WTC11 (cell line): ENCODE measurements at regions not wholly inside any gene's neighbourhood (a gene's known extent, or its start where the extent isn't known, plus 50 kb on each side); places are given as distances from the start of the nearest gene placed in this dataset.

Experiments used
- ATAC-seq: fragments of 200-7000 bp; cut with Tn5 transposase; 2 replicates; pipeline ENCODE4 v1.10.0; 2021; ENCODE audit warnings: mild to moderate bottlenecking, moderate library complexity
- CTCF ChIA-PET: fragments of 300-600 bp; sonication (Branson Sonifier 250); formaldehyde crosslinking; loops from one replicate; lab custom pipeline; 2021; ENCODE audit warnings: antibody characterized with exemption; lab: Charles Lee
- POLR2A ChIA-PET: fragments of 350-600 bp; sonication (Branson Sonifier 250); formaldehyde crosslinking; loops from one replicate; lab custom pipeline; 2021; ENCODE audit warnings: antibody characterized with exemption; lab: Charles Lee
- DNase-seq: peaks from one replicate; pipeline ENCODE4 v3.0.0; 2021; ENCODE audit warnings: low spot score
- H3K27ac Mint-ChIP-seq: 2 replicates; pipeline ENCODE4 v1.8.0; 2021; ENCODE audit warnings: mixed read lengths
- H3K27me3 Mint-ChIP-seq: 2 replicates; pipeline ENCODE4 v1.8.0; 2021; ENCODE audit warnings: low read depth, mild to moderate bottlenecking, moderate library complexity, mixed read lengths
- H3K36me3 Mint-ChIP-seq: 2 replicates; pipeline ENCODE4 v1.8.0; 2021; ENCODE audit warnings: mixed read lengths
- H3K4me1 Mint-ChIP-seq: 2 replicates; pipeline ENCODE4 v1.8.0; 2022; ENCODE audit warnings: mixed read lengths
- H3K4me3 Mint-ChIP-seq: 2 replicates; pipeline ENCODE4 v1.8.0; 2021; ENCODE audit warnings: mild to moderate bottlenecking, moderate library complexity, mixed read lengths
- H3K9me3 Mint-ChIP-seq: 2 replicates; pipeline ENCODE4 v1.8.0; 2021; ENCODE audit warnings: mixed read lengths
- AR ChIP-seq: fragments of 250-450 bp; sonication (Bioruptor Pico); IDR thresholded peaks from 2 replicates; pipeline ENCODE4 v1.9.0; 2021; ENCODE audit warnings: mild to moderate bottlenecking
- ARID4B ChIP-seq: sonication (generic); formaldehyde crosslinking; IDR thresholded peaks from 2 replicates; pipeline ENCODE4 v1.8.0; 2023; ENCODE audit warnings: missing genetic modification reagents, mild to moderate bottlenecking, borderline replicate concordance
- EMX1 ChIP-seq: fragments of 250-450 bp; sonication (Bioruptor Pico); IDR thresholded peaks from 2 replicates; pipeline ENCODE4 v1.8.0; 2021; ENCODE audit warnings: mild to moderate bottlenecking
- FOXK1 ChIP-seq: sonication (generic); formaldehyde crosslinking; IDR thresholded peaks from 2 replicates; pipeline ENCODE4 v1.8.0; 2022; ENCODE audit warnings: mild to moderate bottlenecking, moderate library complexity, missing genetic modification reagents
- NFYB ChIP-seq: sonication (generic); formaldehyde crosslinking; conservative IDR thresholded peaks from 2 replicates; pipeline ENCODE4 v1.8.0; 2022; ENCODE audit warnings: low read depth, missing genetic modification reagents
- PRDM15 ChIP-seq: sonication (generic); formaldehyde crosslinking; IDR thresholded peaks from 2 replicates; pipeline ENCODE4 v1.8.0; 2022; ENCODE audit warnings: missing genetic modification reagents
- RORB ChIP-seq: fragments of 250-450 bp; sonication (Bioruptor Pico); IDR thresholded peaks from 2 replicates; pipeline ENCODE4 v1.9.0; 2021; ENCODE audit warnings: mild to moderate bottlenecking
- USF1 ChIP-seq: sonication (generic); formaldehyde crosslinking; IDR thresholded peaks from 2 replicates; pipeline ENCODE4 v1.8.0; 2022; ENCODE audit warnings: mild to moderate bottlenecking, missing genetic modification reagents
- ZNF121 ChIP-seq: sonication (generic); formaldehyde crosslinking; IDR thresholded peaks from 2 replicates; pipeline ENCODE4 v1.8.0; 2023; ENCODE audit warnings: missing genetic modification reagents
- ZNF396 ChIP-seq: fragments of 250-450 bp; sonication (Bioruptor Pico); IDR thresholded peaks from 2 replicates; pipeline ENCODE4 v1.8.0; 2021; ENCODE audit warnings: mild to moderate bottlenecking, moderate library complexity, borderline replicate concordance
- ZNF423 ChIP-seq: fragments of 250-450 bp; sonication (Bioruptor Pico); IDR thresholded peaks from 2 replicates; pipeline ENCODE4 v2.1.2; 2022; ENCODE audit warnings: mild to moderate bottlenecking, moderate library complexity
- TF ChIP-seq, protein P1 (sequence below): sonication (generic); formaldehyde crosslinking; IDR thresholded peaks from 2 replicates; pipeline ENCODE4 v1.8.1; 2023; ENCODE audit warnings: mild to moderate bottlenecking, missing genetic modification reagents, borderline replicate concordance
- TF ChIP-seq, protein P2 (sequence below): sonication (generic); formaldehyde crosslinking; IDR thresholded peaks from 2 replicates; pipeline ENCODE4 v1.8.1; 2023; ENCODE audit warnings: mild to moderate bottlenecking, missing genetic modification reagents
- TF ChIP-seq, protein P3 (sequence below): fragments of 250-450 bp; sonication (Bioruptor Pico); IDR thresholded peaks from 2 replicates; pipeline ENCODE4 v1.9.0; 2021; ENCODE audit warnings: moderate library complexity, mild to moderate bottlenecking, inconsistent platforms, borderline replicate concordance

- ChIA-PET CTCF (no interaction called here), POLR2A (no interaction called here)
- no peak for ATAC-seq
- Mint-ChIP-seq H3K27me3 (peaks cover 5% of the 10 kb centered on the region; the same call in 1 of the 2 replicates), H3K9me3 (peaks cover 42% of the 10 kb centered on the region), H3K36me3 (peaks cover 33% of the 10 kb centered on the region), H3K27ac (no peak overlapping the region), H3K4me1 (peaks cover 7% of the 10 kb centered on the region), H3K4me3 (no peak overlapping the region)
- DNase-seq = no peak
- no peak for TF ChIP-seq ZNF423
- no peak for TF ChIP-seq EMX1 (CRISPR knock-in tag)
- TF ChIP-seq RORB (CRISPR knock-in tag) = no peak
- TF ChIP-seq ZNF396 (CRISPR knock-in tag) = no peak
- no peak for TF ChIP-seq PRDM15 (CRISPR knock-in tag)
- no peak for TF ChIP-seq ZNF121 (CRISPR knock-in tag)
- TF ChIP-seq USF1 (CRISPR knock-in tag) = no peak
- TF ChIP-seq NFYB (CRISPR knock-in tag) = no peak
- TF ChIP-seq, protein P1, sequence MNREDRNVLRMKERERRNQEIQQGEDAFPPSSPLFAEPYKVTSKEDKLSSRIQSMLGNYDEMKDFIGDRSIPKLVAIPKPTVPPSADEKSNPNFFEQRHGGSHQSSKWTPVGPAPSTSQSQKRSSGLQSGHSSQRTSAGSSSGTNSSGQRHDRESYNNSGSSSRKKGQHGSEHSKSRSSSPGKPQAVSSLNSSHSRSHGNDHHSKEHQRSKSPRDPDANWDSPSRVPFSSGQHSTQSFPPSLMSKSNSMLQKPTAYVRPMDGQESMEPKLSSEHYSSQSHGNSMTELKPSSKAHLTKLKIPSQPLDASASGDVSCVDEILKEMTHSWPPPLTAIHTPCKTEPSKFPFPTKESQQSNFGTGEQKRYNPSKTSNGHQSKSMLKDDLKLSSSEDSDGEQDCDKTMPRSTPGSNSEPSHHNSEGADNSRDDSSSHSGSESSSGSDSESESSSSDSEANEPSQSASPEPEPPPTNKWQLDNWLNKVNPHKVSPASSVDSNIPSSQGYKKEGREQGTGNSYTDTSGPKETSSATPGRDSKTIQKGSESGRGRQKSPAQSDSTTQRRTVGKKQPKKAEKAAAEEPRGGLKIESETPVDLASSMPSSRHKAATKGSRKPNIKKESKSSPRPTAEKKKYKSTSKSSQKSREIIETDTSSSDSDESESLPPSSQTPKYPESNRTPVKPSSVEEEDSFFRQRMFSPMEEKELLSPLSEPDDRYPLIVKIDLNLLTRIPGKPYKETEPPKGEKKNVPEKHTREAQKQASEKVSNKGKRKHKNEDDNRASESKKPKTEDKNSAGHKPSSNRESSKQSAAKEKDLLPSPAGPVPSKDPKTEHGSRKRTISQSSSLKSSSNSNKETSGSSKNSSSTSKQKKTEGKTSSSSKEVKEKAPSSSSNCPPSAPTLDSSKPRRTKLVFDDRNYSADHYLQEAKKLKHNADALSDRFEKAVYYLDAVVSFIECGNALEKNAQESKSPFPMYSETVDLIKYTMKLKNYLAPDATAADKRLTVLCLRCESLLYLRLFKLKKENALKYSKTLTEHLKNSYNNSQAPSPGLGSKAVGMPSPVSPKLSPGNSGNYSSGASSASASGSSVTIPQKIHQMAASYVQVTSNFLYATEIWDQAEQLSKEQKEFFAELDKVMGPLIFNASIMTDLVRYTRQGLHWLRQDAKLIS (CRISPR knock-in tag) = no peak
- TF ChIP-seq, protein P2, sequence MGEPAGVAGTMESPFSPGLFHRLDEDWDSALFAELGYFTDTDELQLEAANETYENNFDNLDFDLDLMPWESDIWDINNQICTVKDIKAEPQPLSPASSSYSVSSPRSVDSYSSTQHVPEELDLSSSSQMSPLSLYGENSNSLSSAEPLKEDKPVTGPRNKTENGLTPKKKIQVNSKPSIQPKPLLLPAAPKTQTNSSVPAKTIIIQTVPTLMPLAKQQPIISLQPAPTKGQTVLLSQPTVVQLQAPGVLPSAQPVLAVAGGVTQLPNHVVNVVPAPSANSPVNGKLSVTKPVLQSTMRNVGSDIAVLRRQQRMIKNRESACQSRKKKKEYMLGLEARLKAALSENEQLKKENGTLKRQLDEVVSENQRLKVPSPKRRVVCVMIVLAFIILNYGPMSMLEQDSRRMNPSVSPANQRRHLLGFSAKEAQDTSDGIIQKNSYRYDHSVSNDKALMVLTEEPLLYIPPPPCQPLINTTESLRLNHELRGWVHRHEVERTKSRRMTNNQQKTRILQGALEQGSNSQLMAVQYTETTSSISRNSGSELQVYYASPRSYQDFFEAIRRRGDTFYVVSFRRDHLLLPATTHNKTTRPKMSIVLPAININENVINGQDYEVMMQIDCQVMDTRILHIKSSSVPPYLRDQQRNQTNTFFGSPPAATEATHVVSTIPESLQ (CRISPR knock-in tag) = no peak
- TF ChIP-seq, protein P3, sequence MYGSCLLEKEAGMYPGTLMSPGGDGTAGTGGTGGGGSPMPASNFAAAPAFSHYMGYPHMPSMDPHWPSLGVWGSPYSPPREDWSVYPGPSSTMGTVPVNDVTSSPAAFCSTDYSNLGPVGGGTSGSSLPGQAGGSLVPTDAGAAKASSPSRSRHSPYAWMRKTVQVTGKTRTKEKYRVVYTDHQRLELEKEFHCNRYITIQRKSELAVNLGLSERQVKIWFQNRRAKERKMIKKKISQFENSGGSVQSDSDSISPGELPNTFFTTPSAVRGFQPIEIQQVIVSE (CRISPR knock-in tag) = no peak
- no peak for TF ChIP-seq AR (CRISPR knock-in tag)
- TF ChIP-seq ARID4B (CRISPR knock-in tag) = no peak
- TF ChIP-seq FOXK1 (CRISPR knock-in tag) = no peak
Measured at GRCh38 chr4:14428125-14428524, 574.2 kb upstream of the CPEB2 start.
